Astrocyte (in vitro differentiated cells and primary cell): ENCODE measurements at regions not wholly inside any gene's neighbourhood (a gene's known extent, or its start where the extent isn't known, plus 50 kb on each side); places are given as distances from the start of the nearest gene placed in this dataset.
"Not testable (repeated sequence)": the region's sequence is repeated elsewhere in the genome, so short reads cannot be mapped to it uniquely, and the experiment has no call there.

Source experiments
- DNase-seq: peaks from one replicate; pipeline ENCODE4 v3.0.0-alpha.2; 2010; ENCODE audit warnings: low read depth
- FAIRE-seq: peaks from 2 replicates; lab custom pipeline; 2011; peaks lifted over from hg19 to GRCh38; lab: Jason Lieb, UNC
- H2AFZ ChIP-seq: 2 replicates; pipeline ENCODE4 v1.6.0; 2012; ENCODE audit warnings: low read depth, low read length, inconsistent platforms
- H3K27ac ChIP-seq: 2 replicates; pipeline ENCODE4 v1.5.1; 2011; ENCODE audit warnings: low read depth, low read length, inconsistent platforms
- H3K27me3 ChIP-seq: 2 replicates; pipeline ENCODE4 v1.6.0; 2011; ENCODE audit warnings: low read length, inconsistent platforms; ENCODE audit not compliant: insufficient read depth
- H3K36me3 ChIP-seq: 2 replicates; pipeline ENCODE4 v1.5.1; 2011; ENCODE audit warnings: low read length, inconsistent platforms; ENCODE audit not compliant: insufficient read depth
- H3K4me1 ChIP-seq: 2 replicates; pipeline ENCODE4 v1.5.1; 2011; ENCODE audit warnings: low read length, inconsistent platforms; ENCODE audit not compliant: insufficient read depth
- H3K4me2 ChIP-seq: 2 replicates; pipeline ENCODE4 v1.6.0; 2012; ENCODE audit warnings: low read length, inconsistent platforms
- H3K4me3 ChIP-seq: 2 replicates; pipeline ENCODE4 v1.5.1; 2011; ENCODE audit warnings: low read depth, mild to moderate bottlenecking, low read length, inconsistent platforms; ENCODE audit not compliant: insufficient read depth
- H3K79me2 ChIP-seq: 2 replicates; pipeline ENCODE4 v1.6.0; 2012; ENCODE audit warnings: mild to moderate bottlenecking, low read length, inconsistent platforms; ENCODE audit not compliant: insufficient read depth
- H3K9ac ChIP-seq: 2 replicates; pipeline ENCODE4 v1.6.0; 2012; ENCODE audit warnings: mild to moderate bottlenecking, low read length, inconsistent platforms
- H3K9me3 ChIP-seq: 2 replicates; pipeline ENCODE4 v1.5.1; 2012; ENCODE audit warnings: low read depth, mild to moderate bottlenecking, low read length, inconsistent platforms; ENCODE audit not compliant: insufficient read depth
- H4K20me1 ChIP-seq: 2 replicates; pipeline ENCODE4 v1.6.0; 2012; ENCODE audit warnings: low read length, inconsistent platforms; ENCODE audit not compliant: insufficient read depth
- H3K27ac Mint-ChIP-seq: one replicate; pipeline ENCODE4 v1.8.0; 2021; ENCODE audit warnings: mild to moderate bottlenecking, mixed read lengths; ENCODE audit not compliant: unreplicated experiment
- H3K27me3 Mint-ChIP-seq: one replicate; pipeline ENCODE4 v1.8.0; 2021; ENCODE audit warnings: low read depth, mixed read lengths; ENCODE audit not compliant: unreplicated experiment
- H3K36me3 Mint-ChIP-seq: one replicate; pipeline ENCODE4 v1.8.0; 2021; ENCODE audit warnings: low read depth, mixed read lengths; ENCODE audit not compliant: unreplicated experiment
- H3K4me1 Mint-ChIP-seq: one replicate; pipeline ENCODE4 v1.8.0; 2021; ENCODE audit warnings: low read depth, mixed read lengths; ENCODE audit not compliant: unreplicated experiment
- H3K4me3 Mint-ChIP-seq: one replicate; pipeline ENCODE4 v1.8.0; 2021; ENCODE audit warnings: mild to moderate bottlenecking, moderate library complexity, mixed read lengths; ENCODE audit not compliant: unreplicated experiment
- H3K9me3 Mint-ChIP-seq: one replicate; pipeline ENCODE4 v1.8.0; 2021; ENCODE audit warnings: mild to moderate bottlenecking, mixed read lengths; ENCODE audit not compliant: unreplicated experiment
- EZH2 ChIP-seq: IDR thresholded peaks from 2 replicates; pipeline ENCODE4 v1.6.1; 2012; ENCODE audit warnings: mild to moderate bottlenecking, low read length, inconsistent platforms; ENCODE audit not compliant: insufficient read depth
- TF ChIP-seq, protein P1 (sequence below): IDR thresholded peaks from 2 replicates; pipeline ENCODE4 v1.5.1; 2011; ENCODE audit warnings: low read depth, mild to moderate bottlenecking, inconsistent platforms, low read length, moderate library complexity; ENCODE audit not compliant: insufficient read depth

DNA sequence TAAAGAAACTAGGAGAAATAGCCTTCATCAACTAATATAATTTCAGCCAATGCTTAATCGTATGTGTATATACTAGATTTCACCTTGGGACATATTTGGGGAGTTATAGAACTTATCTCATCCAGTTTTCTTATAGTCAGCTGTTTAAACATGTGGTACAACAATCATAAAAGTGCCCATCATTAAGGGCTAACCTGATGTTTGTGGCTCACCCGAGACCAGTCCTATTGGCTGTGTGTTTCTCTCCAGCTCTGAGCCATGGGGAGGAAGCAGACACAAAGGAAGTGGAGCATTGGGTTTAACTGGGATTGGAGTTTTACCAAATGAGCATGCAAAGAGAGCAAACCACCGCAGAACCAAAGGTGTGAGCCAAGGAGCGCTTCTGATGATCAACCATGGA lies 114.3 kb upstream of the KLF12 start:
- no peak for FAIRE-seq
- Histone ChIP-seq H2AFZ (no peak overlapping the region), H3K36me3 (no peaks in the 10 kb centered on the region), H3K27me3 (no peaks in the 10 kb centered on the region), H4K20me1 (no peaks in the 10 kb centered on the region), H3K9me3 (no peaks in the 10 kb centered on the region), H3K4me2 (no peak overlapping the region), H3K27ac (no peak overlapping the region), H3K9ac (no peak overlapping the region), H3K4me3 (no peak overlapping the region), H3K79me2 (no peaks in the 10 kb centered on the region), H3K4me1 (peaks cover 8% of the 10 kb centered on the region)
- Mint-ChIP-seq H3K27ac (no peak overlapping the region), H3K27me3 (no peaks in the 10 kb centered on the region), H3K36me3 (no peaks in the 10 kb centered on the region), H3K9me3 (peaks cover 4% of the 10 kb centered on the region), H3K4me1 (peaks cover 20% of the 10 kb centered on the region), H3K4me3 (no peak overlapping the region)
- TF ChIP-seq EZH2 = no peak
- TF ChIP-seq, protein P1, sequence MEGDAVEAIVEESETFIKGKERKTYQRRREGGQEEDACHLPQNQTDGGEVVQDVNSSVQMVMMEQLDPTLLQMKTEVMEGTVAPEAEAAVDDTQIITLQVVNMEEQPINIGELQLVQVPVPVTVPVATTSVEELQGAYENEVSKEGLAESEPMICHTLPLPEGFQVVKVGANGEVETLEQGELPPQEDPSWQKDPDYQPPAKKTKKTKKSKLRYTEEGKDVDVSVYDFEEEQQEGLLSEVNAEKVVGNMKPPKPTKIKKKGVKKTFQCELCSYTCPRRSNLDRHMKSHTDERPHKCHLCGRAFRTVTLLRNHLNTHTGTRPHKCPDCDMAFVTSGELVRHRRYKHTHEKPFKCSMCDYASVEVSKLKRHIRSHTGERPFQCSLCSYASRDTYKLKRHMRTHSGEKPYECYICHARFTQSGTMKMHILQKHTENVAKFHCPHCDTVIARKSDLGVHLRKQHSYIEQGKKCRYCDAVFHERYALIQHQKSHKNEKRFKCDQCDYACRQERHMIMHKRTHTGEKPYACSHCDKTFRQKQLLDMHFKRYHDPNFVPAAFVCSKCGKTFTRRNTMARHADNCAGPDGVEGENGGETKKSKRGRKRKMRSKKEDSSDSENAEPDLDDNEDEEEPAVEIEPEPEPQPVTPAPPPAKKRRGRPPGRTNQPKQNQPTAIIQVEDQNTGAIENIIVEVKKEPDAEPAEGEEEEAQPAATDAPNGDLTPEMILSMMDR = no peak
- no peak for DNase-seq

DNA sequence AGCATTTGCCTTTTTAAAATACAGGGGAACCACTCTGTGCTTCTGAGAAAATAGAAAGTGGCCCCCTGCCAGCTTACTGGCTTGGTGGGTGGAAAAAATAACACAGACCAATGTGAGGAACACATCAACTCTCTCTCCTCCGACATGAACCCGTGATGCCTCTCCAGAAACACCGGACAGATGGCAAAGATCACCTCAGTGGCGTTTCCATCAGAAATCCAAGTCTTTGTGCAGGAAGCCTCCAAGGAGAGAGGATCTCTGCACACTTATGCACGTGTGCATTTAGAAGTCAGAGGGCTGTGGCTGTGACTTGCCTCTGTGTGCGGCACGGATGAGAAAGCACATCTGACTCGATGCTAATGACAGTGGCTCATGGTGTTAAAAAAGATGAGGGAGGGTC lies 112.3 kb upstream of the KLF12 start:
- no peaks in the 10 kb centered on the region for H3K27me3 ChIP-seq
- H3K4me2 ChIP-seq = peak overlapping the region; percentile 74
- DNase-seq = peak; percentile 49
- Mint-ChIP-seq H3K36me3 (peaks cover 7% of the 10 kb centered on the region), H3K27me3 (no peaks in the 10 kb centered on the region), H3K4me3 (no peak overlapping the region), H3K4me1 (peaks cover 12% of the 10 kb centered on the region), H3K27ac (no peak overlapping the region), H3K9me3 (peaks cover 6% of the 10 kb centered on the region)
- H3K9ac ChIP-seq = peak overlapping the region; percentile 13
- H3K27ac ChIP-seq = no peak overlapping the region
- no peaks in the 10 kb centered on the region for H3K36me3 ChIP-seq
- no peaks in the 10 kb centered on the region for H4K20me1 ChIP-seq
- peak overlapping the region; percentile 57 for H2AFZ ChIP-seq
- H3K9me3 ChIP-seq = peaks cover 3% of the 10 kb centered on the region
- no peak for FAIRE-seq
- TF ChIP-seq, protein P1 = no peak
- TF ChIP-seq EZH2 = no peak
- H3K4me3 ChIP-seq = peak overlapping the region; percentile 7
- peaks cover 8% of the 10 kb centered on the region for H3K4me1 ChIP-seq
- no peaks in the 10 kb centered on the region for H3K79me2 ChIP-seq

DNA sequence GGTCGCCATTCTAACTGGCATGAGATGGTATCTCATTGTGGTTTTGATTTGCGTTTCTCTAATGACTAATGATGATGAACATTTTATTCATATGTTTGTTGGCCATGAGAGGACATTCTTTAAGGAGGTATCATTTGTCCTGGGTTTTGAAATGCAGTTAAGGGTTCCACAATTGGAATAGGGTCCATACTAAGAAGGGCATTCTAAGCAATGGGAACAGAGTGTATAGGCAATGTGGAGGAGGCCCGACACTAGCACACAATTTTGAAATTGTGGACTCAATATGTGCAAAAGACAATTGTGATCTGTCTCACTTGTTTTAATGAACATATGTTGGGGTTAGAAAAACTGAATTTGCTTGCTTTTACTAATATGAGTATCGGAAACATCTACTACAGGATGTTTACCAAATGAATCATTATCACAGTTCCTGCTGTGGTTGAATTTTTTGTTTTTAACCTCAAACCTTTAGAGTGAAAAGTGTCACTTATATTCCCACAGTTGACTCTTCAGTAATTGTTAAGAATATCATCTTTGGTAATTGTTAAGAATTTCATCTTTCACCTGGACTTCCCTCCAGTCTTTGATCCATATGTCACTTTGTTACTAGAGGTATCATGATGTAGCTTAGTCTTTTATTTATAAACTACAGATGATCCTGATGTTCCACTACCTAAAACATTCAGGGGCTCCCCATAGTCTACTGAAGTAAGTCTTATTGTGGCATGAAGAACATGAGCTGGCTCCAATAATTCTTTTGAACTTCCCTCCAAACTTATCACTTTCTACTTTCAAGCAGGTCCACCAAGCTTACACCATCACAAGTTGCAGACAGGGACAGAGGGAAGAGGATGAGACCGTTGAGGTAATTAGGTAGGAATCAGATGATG lies 109.7 kb upstream of the KLF12 start:
- Mint-ChIP-seq H3K4me1 (peaks cover 10% of the 10 kb centered on the region), H3K36me3 (peaks cover 7% of the 10 kb centered on the region), H3K27me3 (no peaks in the 10 kb centered on the region), H3K4me3 (no peak overlapping the region), H3K27ac (peak overlapping the region; percentile 16), H3K9me3 (peaks cover 6% of the 10 kb centered on the region)
- DNase-seq = peak; percentile 79
- H3K9ac ChIP-seq = peak overlapping the region; percentile 25
- H3K4me1 ChIP-seq = peaks cover 8% of the 10 kb centered on the region
- H3K4me3 ChIP-seq = no peak overlapping the region
- TF ChIP-seq, protein P1 = no peak
- peak; percentile 96 for FAIRE-seq
- H3K36me3 ChIP-seq = no peaks in the 10 kb centered on the region
- no peaks in the 10 kb centered on the region for H4K20me1 ChIP-seq
- no peak overlapping the region for H2AFZ ChIP-seq
- H3K79me2 ChIP-seq = no peaks in the 10 kb centered on the region
- peak overlapping the region; percentile 70 for H3K4me2 ChIP-seq
- H3K27ac ChIP-seq = peak overlapping the region; percentile 82
- peaks cover 3% of the 10 kb centered on the region for H3K9me3 ChIP-seq
- no peaks in the 10 kb centered on the region for H3K27me3 ChIP-seq

DNA sequence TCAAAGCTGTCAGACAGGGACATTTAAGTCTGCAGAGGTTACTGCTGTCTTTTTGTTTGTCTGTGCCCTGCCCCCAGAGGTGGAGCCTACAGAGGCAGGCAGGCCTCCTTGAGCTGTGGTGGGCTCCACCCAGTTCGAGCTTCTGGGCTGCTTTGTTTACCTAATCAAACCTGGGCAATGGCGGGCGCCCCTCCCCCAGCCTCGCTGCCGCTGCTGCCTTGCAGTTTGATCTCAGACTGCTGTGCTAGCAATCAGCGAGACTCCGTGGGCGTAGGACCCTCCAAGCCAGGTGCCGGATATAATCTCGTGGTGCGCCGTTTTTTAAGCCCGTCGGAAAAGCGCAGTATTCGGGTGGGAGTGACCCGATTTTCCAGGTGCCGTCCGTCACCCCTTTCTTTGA lies 107.1 kb upstream of the KLF12 start:
- not testable (repeated sequence) for DNase-seq, H3K27ac ChIP-seq, H3K4me3 Mint-ChIP-seq, H3K4me3 ChIP-seq, H3K36me3 ChIP-seq, H3K36me3 Mint-ChIP-seq, H4K20me1 ChIP-seq, H3K9me3 ChIP-seq, H3K27me3 ChIP-seq, H3K79me2 ChIP-seq, H3K4me1 Mint-ChIP-seq, H3K9ac ChIP-seq, H2AFZ ChIP-seq, H3K4me2 ChIP-seq, H3K27ac Mint-ChIP-seq, H3K4me1 ChIP-seq, H3K9me3 Mint-ChIP-seq, FAIRE-seq, H3K27me3 Mint-ChIP-seq
